NK-92 treated with Interleukin-12 subunit alpha and Interleukin-12 subunit beta, amount 100 ng/mL, for 24 hours (cell line): ENCODE measurements at regions not wholly inside any gene's neighbourhood (a gene's known extent, or its start where the extent isn't known, plus 50 kb on each side); places are given as distances from the start of the nearest gene placed in this dataset.
"Not testable (repeated sequence)": the region's sequence is repeated elsewhere in the genome, so short reads cannot be mapped to it uniquely, and the experiment has no call there.

ENCODE experiments used
- DNase-seq: peaks from one replicate; lab custom pipeline; 2025; lab: John Stamatoyannopoulos, UW

GRCh38 chr10:113470372-113471240 is 82.2 kb upstream of the HABP2 start:
- no peak for DNase-seq

DNA sequence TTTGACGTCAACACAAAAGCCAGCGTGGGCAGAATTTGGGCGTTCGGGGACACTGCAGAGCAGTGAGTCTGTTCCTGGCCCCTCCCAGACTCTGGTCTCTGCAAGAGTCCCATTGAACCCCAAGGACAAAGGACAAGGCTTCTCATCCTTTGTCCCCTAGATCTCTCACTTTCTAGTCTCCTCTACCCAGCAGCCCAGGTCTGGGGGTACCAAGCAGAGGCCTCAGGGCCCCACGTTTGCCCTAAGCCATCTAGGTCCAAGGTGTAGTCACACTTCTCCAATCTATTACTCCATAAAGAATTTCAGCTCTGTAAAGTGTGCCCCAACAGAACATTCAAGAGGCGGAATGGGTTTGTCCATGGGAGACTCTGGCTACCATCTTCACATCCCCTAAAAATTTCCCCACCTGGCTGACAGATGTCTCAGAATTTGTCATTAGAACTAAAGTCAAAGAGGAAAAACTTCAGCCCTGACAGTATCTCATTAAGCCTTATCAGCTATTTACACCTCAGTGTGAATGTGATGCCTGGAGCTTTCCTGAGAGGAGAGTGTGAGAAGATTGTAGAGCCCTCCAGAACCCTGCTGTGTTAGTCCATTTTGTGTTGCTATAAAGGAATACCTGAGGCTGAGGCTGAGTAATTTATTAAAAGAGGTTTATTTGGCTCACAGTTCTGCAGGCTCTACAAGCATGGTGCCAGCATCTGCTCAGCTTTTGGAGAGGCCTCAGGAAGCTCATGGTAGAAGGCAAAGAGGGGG is 81.4 kb upstream of the HABP2 start:
- DNase-seq: no peak

DNA sequence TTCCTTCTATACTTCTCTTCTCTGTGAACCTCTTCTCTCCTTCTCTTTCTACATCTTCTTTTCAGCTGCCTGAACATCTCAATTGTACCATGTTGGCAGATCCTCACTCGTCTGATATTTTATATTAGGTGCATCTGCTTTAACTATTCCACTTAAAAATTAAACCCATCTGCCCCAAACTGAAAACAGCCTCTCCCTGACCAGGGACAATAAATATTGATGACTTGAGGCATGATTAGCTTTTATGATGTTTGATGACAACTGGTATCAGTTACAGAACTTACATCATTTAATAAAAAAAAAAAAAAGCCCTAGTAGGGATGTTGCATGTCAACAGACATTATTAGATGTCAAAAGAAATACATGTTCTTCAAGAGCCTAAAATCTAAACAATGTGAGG is 79.8 kb upstream of the HABP2 start:
- no peak for DNase-seq

DNA sequence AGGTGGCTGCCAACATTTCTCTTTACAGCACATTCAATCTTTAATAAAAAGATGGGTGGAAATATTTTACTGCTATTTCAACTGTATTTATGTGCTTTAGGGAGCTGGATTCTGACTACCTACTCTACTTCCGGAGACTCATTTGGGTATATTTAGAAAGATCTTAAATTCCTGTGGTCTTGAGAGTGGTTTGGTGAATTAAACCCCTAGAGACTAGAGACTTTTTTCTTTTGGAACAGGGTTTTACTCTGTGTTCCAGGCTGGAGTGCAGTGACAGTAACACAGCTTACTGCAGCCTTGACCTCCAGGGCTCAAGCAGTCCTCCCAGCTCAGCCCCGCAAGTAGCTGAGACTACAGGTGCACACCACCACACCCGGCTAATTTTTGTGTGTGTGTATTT is 79.0 kb upstream of the HABP2 start:
- DNase-seq: no peak

GRCh38 chr10:113474752-113475151 is 78.1 kb upstream of the HABP2 start:
- no peak for DNase-seq

DNA sequence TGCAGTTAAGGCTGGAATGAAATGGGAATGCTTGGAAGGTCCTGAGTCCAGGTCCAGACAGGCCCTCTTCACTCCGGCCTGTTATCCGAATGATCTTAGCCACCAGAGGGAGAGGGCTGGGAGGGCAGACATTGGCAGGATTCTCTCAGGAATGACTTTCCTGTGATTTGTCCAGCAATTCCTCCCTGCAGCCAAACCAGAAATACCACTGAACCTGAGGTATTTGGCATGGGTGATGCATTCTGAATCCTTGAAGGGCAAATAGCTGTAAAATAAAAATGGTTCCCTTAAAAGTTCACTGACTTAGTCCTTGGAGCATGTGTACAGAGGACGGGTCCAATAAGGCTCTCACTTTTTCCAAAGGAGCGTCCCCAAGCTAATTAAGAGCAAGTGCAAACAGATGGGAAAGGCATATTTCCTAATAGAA is 77.5 kb upstream of the HABP2 start:
- no peak for DNase-seq

- DNase-seq: no peak
These were observed 76.7 kb upstream of the HABP2 start for GRCh38 chr10:113476191-113476590.

- no peak for DNase-seq
These were observed 76.2 kb upstream of the HABP2 start for GRCh38 chr10:113476673-113477072.

- DNase-seq: no peak
These were observed 75.4 kb upstream of the HABP2 start for GRCh38 chr10:113477451-113477850.

GRCh38 chr10:113479346-113480080 is 73.3 kb upstream of the HABP2 start:
- no peak for DNase-seq

- no peak for DNase-seq
These were observed 72.8 kb upstream of the HABP2 start for GRCh38 chr10:113480081-113480360.

- DNase-seq: no peak
These were observed 71.9 kb upstream of the HABP2 start for GRCh38 chr10:113480851-113481502.

GRCh38 chr10:113484487-113484886 is 68.4 kb upstream of the HABP2 start:
- no peak for DNase-seq

- DNase-seq: no peak
These were observed 67.1 kb upstream of the HABP2 start for GRCh38 chr10:113485736-113486135.

DNA sequence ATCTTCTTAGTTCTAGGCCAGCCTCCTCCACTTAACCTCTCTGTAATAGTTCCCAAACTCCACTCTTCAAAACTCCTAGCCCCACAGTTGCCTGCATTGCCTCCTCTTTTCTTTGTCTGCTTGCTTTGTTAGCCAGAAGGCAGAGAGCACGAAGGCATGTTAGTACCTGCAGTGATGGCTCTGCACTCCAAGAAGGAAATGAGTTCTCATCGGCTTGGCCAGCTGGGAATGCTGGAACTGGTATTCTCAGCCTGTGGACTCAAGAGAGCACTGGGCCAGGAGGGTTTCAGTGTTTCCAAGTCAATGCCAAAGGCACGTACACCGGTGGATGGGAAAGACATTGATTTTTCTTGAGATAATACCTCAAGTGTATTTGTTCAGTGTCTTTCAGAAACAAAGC is 66.3 kb upstream of the HABP2 start:
- no peak for DNase-seq

- DNase-seq: no peak
These were observed 65.7 kb upstream of the HABP2 start for GRCh38 chr10:113487154-113487553.

DNA sequence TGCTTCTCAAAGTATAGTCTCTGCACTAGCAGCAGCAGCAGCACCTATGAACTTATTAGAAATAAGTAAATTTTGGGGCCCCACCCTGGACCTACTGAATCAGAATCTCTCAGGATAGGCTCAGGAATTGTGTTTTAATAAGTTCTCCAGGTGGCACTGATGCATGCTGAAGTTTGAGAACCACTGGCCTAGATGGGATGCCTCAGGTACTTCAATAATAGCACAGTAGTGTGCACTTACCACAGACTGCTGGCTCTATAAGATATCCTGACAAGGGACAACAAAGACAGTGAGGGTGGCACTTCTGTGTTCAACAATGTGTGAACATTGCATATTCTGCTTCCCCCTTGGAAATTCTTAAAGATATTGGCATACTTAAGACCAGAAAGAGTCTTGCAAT is 64.7 kb upstream of the HABP2 start:
- DNase-seq: no peak

GRCh38 chr10:113489522-113489921 is 63.3 kb upstream of the HABP2 start:
- not testable (repeated sequence) for DNase-seq

DNA sequence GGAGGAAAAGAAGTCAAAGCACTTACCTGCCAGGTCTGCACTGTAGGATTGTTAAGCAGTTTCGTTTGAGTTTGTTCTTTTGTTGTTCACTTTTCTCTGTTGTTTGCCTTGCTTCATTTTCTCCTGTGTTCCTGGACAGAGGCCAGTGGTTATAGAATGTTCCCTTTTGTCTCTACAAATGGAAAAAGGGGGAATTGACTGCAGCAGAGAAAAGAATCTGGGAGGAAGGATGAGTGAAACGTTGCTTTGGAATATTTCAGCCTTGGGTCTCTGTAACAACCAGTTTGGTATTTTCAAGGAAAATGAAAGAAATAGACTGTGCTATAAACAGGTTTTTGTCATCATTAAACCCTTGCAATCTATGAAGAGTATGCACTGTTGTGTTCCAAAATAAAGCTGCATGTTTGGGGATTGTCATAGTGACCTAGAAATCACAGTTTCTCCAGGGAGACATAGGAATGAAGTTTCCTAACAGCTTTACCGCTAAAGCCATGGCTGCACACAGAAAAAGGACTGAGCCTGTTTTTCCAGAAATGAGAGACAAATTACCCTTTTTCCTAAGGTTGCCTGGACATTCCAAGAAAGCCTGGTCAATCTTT is 60.8 kb upstream of the HABP2 start:
- no peak for DNase-seq

GRCh38 chr10:113493195-113493594 is 59.7 kb upstream of the HABP2 start:
- no peak for DNase-seq

DNA sequence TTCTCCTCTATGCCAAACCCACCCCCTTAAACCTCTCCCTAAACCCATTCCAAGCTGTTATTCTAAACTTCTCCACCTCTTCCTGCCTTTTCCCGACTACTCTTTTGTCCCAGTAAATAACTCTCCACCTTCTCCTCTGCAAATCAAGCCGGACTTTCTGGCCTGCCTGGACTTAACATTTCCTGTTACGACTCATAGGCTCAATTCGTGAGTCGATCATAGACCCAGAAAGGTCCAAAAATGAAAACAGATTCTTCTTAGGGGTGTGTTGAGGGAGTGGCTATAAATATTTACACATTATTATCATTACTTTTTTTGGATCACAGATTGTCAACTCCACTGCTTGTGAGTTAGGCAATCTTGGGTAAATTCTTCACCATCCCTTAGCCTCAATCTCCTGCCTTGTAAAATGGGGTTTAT is 59.0 kb upstream of the HABP2 start:
- DNase-seq: no peak

- no peak for DNase-seq
These were observed 58.1 kb upstream of the HABP2 start for GRCh38 chr10:113494761-113495160.
